SK-N-SH (cell line): ENCODE measurements at regions not wholly inside any gene's neighbourhood (a gene's known extent, or its start where the extent isn't known, plus 50 kb on each side); places are given as distances from the start of the nearest gene placed in this dataset.

Experiments used
- CTCF ChIA-PET: fragments of 300-600, 350-600 bp; formaldehyde crosslinking; extraction: SDS; loops from one replicate; lab custom pipeline; 2021; lab: Yijun Ruan, JAX
- POLR2A ChIA-PET: fragments of 350-600 bp; sonication (Branson Sonifier 250); formaldehyde crosslinking; extraction: SDS; loops from one replicate; lab custom pipeline; 2020; ENCODE audit warnings: antibody characterized with exemption, inconsistent platforms; lab: Yijun Ruan, JAX
- DNase-seq: peaks from one replicate; pipeline ENCODE4 v3.0.0; 2012
- H2AFZ ChIP-seq: fragments of 200-600 bp; sonication (generic); 2 replicates; pipeline ENCODE4 v1.8.1; 2016; ENCODE audit warnings: antibody characterized with exemption, mild to moderate bottlenecking, low read depth
- H3F3A ChIP-seq: fragments of 200-600 bp; sonication (generic); replicated peaks from 2 replicates; pipeline ENCODE3; 2016; ENCODE audit warnings: antibody characterized with exemption, mild to moderate bottlenecking; ENCODE audit not compliant: insufficient read depth
- H3K27ac ChIP-seq, 2 experiments: fragments of 200-500 bp in 1 of 2; fragments of 200-600 bp in 1 of 2; sonication (Bioruptor generic) in 1 of 2; sonication (generic), shearing (Covaris generic) in 1 of 2; 2 replicates each; pipeline versions ENCODE4 v1.5.1 to v1.6.1; 2014 to 2016; ENCODE audit warnings: low read depth in 2 of 2, inconsistent platforms in 1 of 2, low read length in 1 of 2, mild to moderate bottlenecking in 1 of 2, mixed read lengths in 1 of 2
- H3K27me3 ChIP-seq: fragments of 200-600 bp; sonication (generic), shearing (Covaris generic); 2 replicates; pipeline ENCODE4 v1.6.1; 2016; ENCODE audit warnings: mixed run types; ENCODE audit not compliant: insufficient read depth
- H3K36me3 ChIP-seq, 2 experiments: fragments of 200-500 bp in 1 of 2; fragments of 200-600 bp in 1 of 2; sonication (Bioruptor generic) in 1 of 2; sonication (generic) in 1 of 2; replicated peaks in 1 of 2; 2 replicates each; pipeline versions ENCODE3 to v1.5.1; 2014 to 2016; ENCODE audit warnings: low read length in 1 of 2, mild to moderate bottlenecking in 1 of 2; ENCODE audit not compliant: insufficient read depth in 2 of 2, control insufficient read depth in 1 of 2
- H3K4me1 ChIP-seq, 2 experiments: fragments of 200-500 bp in 1 of 2; fragments of 200-600 bp in 1 of 2; sonication (Bioruptor generic) in 1 of 2; sonication (generic), shearing (Covaris generic) in 1 of 2; 2 replicates each; pipeline versions ENCODE4 v1.5.1 to v1.6.1; 2014 to 2016; ENCODE audit warnings: low read depth in 1 of 2, low read length in 1 of 2, mixed run types in 1 of 2; ENCODE audit not compliant: insufficient read depth in 2 of 2, control insufficient read depth in 1 of 2
- H3K4me2 ChIP-seq: fragments of 200-600 bp; sonication (generic), shearing (Covaris generic); 2 replicates; pipeline ENCODE4 v1.6.1; 2017; ENCODE audit warnings: mixed run types
- H3K4me3 ChIP-seq, 2 experiments: fragments of 200-500 bp in 1 of 2; fragments of 200-600 bp in 1 of 2; sonication (Bioruptor generic) in 1 of 2; sonication (generic), shearing (Covaris generic) in 1 of 2; 2 replicates each; pipeline versions ENCODE4 v1.5.1 to v1.8.1; 2014 to 2016; ENCODE audit warnings: low read depth in 2 of 2, inconsistent platforms in 1 of 2, low read length in 1 of 2, mild to moderate bottlenecking in 1 of 2, mixed read lengths in 1 of 2, moderate library complexity in 1 of 2
- H3K79me2 ChIP-seq: fragments of 200-600 bp; sonication (generic); 2 replicates; pipeline ENCODE4 v1.8.1; 2017; ENCODE audit warnings: mild to moderate bottlenecking; ENCODE audit not compliant: insufficient read depth
- H3K9ac ChIP-seq: fragments of 200-600 bp; sonication (generic); 2 replicates; pipeline ENCODE4 v1.6.1; 2017; ENCODE audit warnings: mixed run types
- H3K9me2 ChIP-seq: fragments of 200-600 bp; sonication (generic); 2 replicates; pipeline ENCODE4 v1.6.1; 2017; ENCODE audit warnings: mixed run types
- H3K9me3 ChIP-seq: fragments of 200-600 bp; sonication (generic); 2 replicates; pipeline ENCODE4 v1.6.1; 2017; ENCODE audit warnings: mixed run types, mild to moderate bottlenecking, moderate library complexity
- H4K20me1 ChIP-seq: fragments of 200-600 bp; sonication (generic); 2 replicates; pipeline ENCODE4 v1.6.1; 2017; ENCODE audit warnings: mild to moderate bottlenecking, mixed run types; ENCODE audit not compliant: insufficient read depth
- EP300 ChIP-seq, 2 experiments: IDR thresholded peaks; 2 replicates each; pipeline versions ENCODE4 v1.4.0 to v1.6.1; 2012; ENCODE audit warnings: borderline replicate concordance in 1 of 2, low read depth in 1 of 2, low read length in 1 of 2
- FOSL2 ChIP-seq: IDR thresholded peaks from 2 replicates; pipeline ENCODE4 v1.4.0; 2012; ENCODE audit warnings: low read depth, mild to moderate bottlenecking, moderate library complexity, borderline replicate concordance
- FOXJ3 ChIP-seq: sonication (generic); formaldehyde crosslinking; IDR thresholded peaks from 2 replicates; pipeline ENCODE4 v1.5.1; 2020; ENCODE audit warnings: mild to moderate bottlenecking, missing genetic modification reagents
- GABPA ChIP-seq: IDR thresholded peaks from 2 replicates; pipeline ENCODE4 v1.4.0; 2012; ENCODE audit warnings: low read depth, mild to moderate bottlenecking
- GATA2 ChIP-seq: sonication (generic); formaldehyde crosslinking; IDR thresholded peaks from 2 replicates; pipeline ENCODE4 v1.5.0; 2020; ENCODE audit warnings: mild to moderate bottlenecking, missing genetic modification reagents
- JUND ChIP-seq: IDR thresholded peaks from 2 replicates; pipeline ENCODE4 v1.4.0; 2012
- MEF2A ChIP-seq: IDR thresholded peaks from 2 replicates; pipeline ENCODE4 v1.4.0; 2012; ENCODE audit warnings: low read depth, borderline replicate concordance
- PBX3 ChIP-seq: IDR thresholded peaks from 2 replicates; pipeline ENCODE4; 2012
- RAD21 ChIP-seq: IDR thresholded peaks from 2 replicates; pipeline ENCODE4 v1.6.1; 2012; ENCODE audit warnings: mild to moderate bottlenecking, low read length
- RCOR1 ChIP-seq: fragments of 150-350 bp; IDR thresholded peaks from 2 replicates; pipeline ENCODE4 v1.6.1; 2017; ENCODE audit warnings: antibody characterized with exemption, low read length
- REST ChIP-seq: IDR thresholded peaks from 2 replicates; pipeline ENCODE4 v1.6.1; 2012; ENCODE audit warnings: mild to moderate bottlenecking, low read depth, low read length, moderate library complexity
- RXRA ChIP-seq: IDR thresholded peaks from 2 replicates; pipeline ENCODE4 v1.4.0; 2012; ENCODE audit warnings: low read depth, mild to moderate bottlenecking, borderline replicate concordance
- SMC3 ChIP-seq: IDR thresholded peaks from 2 replicates; pipeline ENCODE4 v1.6.1; 2012; ENCODE audit warnings: low read depth, low read length, improper control_type of control experiment
- TAF1 ChIP-seq: IDR thresholded peaks from 2 replicates; pipeline ENCODE4 v1.6.1; 2012; ENCODE audit warnings: low read depth, mild to moderate bottlenecking, low read length, moderate library complexity, borderline replicate concordance
- TEAD4 ChIP-seq: IDR thresholded peaks from 2 replicates; pipeline ENCODE4 v1.4.0; 2012; ENCODE audit warnings: mild to moderate bottlenecking, borderline replicate concordance; ENCODE audit not compliant: insufficient read depth
- USF1 ChIP-seq: IDR thresholded peaks from 2 replicates; pipeline ENCODE4 v1.4.0; 2012; ENCODE audit warnings: low read depth, borderline replicate concordance
- YY1 ChIP-seq: IDR thresholded peaks from 2 replicates; pipeline ENCODE4 v1.4.0; 2012; ENCODE audit warnings: low read depth, mild to moderate bottlenecking
- WGBS: methylation state at CpG from one replicate; pipeline ENCODE4 v1.1.6; 2017; ENCODE audit warnings: low lambda C conversion rate; 5-methylcytosine and 5-hydroxymethylcytosine counted together
- TF ChIP-seq, protein P1 (sequence below): fragments of 150-350 bp; IDR thresholded peaks from 2 replicates; pipeline ENCODE4 v1.6.1; 2016; ENCODE audit warnings: mild to moderate bottlenecking, low read depth, low read length
- TF ChIP-seq, protein P2 (sequence below): fragments of 150-350 bp; IDR thresholded peaks from 2 replicates; pipeline ENCODE4 v1.6.1; 2017; ENCODE audit warnings: antibody characterized with exemption, low read length, low read depth, borderline replicate concordance

GRCh38 chr16:6593799-6594198 lies 738.8 kb upstream of the RBFOX1 start:
- H3K9me3 ChIP-seq = no peaks in the 10 kb centered on the region
- H3K9me2 ChIP-seq = no peaks in the 10 kb centered on the region
- ChIA-PET CTCF (interaction anchor here (1.4 to 1.5 kb wide), 2 partner anchors 9 to 20 kb away, joined by 3 to 5 read pairs; no protein-coding TSS in a partner anchor), POLR2A (no interaction called here)
- no peak for DNase-seq
- H3K4me2 ChIP-seq = no peak overlapping the region
- H3F3A ChIP-seq = no peaks in the 10 kb centered on the region
- H4K20me1 ChIP-seq = no peaks in the 10 kb centered on the region
- H3K9ac ChIP-seq = no peak overlapping the region
- no peaks in the 10 kb centered on the region for H3K4me1 ChIP-seq
- TF ChIP-seq PBX3 = no peak
- TF ChIP-seq, protein P1, sequence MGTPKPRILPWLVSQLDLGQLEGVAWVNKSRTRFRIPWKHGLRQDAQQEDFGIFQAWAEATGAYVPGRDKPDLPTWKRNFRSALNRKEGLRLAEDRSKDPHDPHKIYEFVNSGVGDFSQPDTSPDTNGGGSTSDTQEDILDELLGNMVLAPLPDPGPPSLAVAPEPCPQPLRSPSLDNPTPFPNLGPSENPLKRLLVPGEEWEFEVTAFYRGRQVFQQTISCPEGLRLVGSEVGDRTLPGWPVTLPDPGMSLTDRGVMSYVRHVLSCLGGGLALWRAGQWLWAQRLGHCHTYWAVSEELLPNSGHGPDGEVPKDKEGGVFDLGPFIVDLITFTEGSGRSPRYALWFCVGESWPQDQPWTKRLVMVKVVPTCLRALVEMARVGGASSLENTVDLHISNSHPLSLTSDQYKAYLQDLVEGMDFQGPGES = no peak
- no peak for TF ChIP-seq GATA2 (CRISPR knock-in tag)
- no peak for TF ChIP-seq RXRA
- TF ChIP-seq TEAD4 = no peak
- TF ChIP-seq REST = no peak
- no peak for TF ChIP-seq EP300 (IDR thresholded peaks at IDR 0.05; ENCODE audit: borderline replicate concordance in 1 of 2, low read depth in 1 of 2, low read length in 1 of 2)
- no peak for TF ChIP-seq TAF1
- no peak for TF ChIP-seq SMC3
- TF ChIP-seq YY1 = no peak
- no peak for TF ChIP-seq MEF2A
- no peak for TF ChIP-seq JUND
- TF ChIP-seq, protein P2, sequence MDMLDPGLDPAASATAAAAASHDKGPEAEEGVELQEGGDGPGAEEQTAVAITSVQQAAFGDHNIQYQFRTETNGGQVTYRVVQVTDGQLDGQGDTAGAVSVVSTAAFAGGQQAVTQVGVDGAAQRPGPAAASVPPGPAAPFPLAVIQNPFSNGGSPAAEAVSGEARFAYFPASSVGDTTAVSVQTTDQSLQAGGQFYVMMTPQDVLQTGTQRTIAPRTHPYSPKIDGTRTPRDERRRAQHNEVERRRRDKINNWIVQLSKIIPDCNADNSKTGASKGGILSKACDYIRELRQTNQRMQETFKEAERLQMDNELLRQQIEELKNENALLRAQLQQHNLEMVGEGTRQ = no peak
- TF ChIP-seq GABPA = no peak
- TF ChIP-seq USF1 = no peak
- TF ChIP-seq RAD21 = no peak
- TF ChIP-seq RCOR1 = no peak
- no peak for TF ChIP-seq FOXJ3 (CRISPR knock-in tag)
- TF ChIP-seq FOSL2 = no peak
- no peaks in the 10 kb centered on the region for H3K27me3 ChIP-seq
- WGBS = 15% methylated on average over 5 of the region's 5 CpGs
- H2AFZ ChIP-seq = no peak overlapping the region
- H3K4me3 ChIP-seq = no peak overlapping the region
- no peaks in the 10 kb centered on the region for H3K36me3 ChIP-seq
- H3K79me2 ChIP-seq = no peaks in the 10 kb centered on the region
- no peak overlapping the region for H3K27ac ChIP-seq
